Mesendoderm (in vitro differentiated cells): ENCODE measurements at regions not wholly inside any gene's neighbourhood (a gene's known extent, or its start where the extent isn't known, plus 50 kb on each side); places are given as distances from the start of the nearest gene placed in this dataset.

ENCODE experiments used
- DNase-seq: peaks from one replicate; pipeline ENCODE4 v3.0.0; 2013
- H2AK5ac ChIP-seq: 2 replicates; pipeline ENCODE4 v1.6.1; 2013; ENCODE audit warnings: low read length, inconsistent platforms
- H2BK120ac ChIP-seq: 2 replicates; pipeline ENCODE4 v1.6.1; 2013; ENCODE audit warnings: low read depth, mild to moderate bottlenecking, low read length, moderate library complexity, mixed read lengths
- H2BK15ac ChIP-seq: replicated peaks from 2 replicates; pipeline ENCODE4 v1.6.1; 2013; ENCODE audit warnings: low read depth, mild to moderate bottlenecking, moderate library complexity
- H2BK5ac ChIP-seq: 2 replicates; pipeline ENCODE4 v1.6.1; 2013; ENCODE audit warnings: low read length, inconsistent platforms
- H3K18ac ChIP-seq: 2 replicates; pipeline ENCODE4 v1.6.1; 2013; ENCODE audit warnings: mild to moderate bottlenecking, low read length, mixed read lengths
- H3K23ac ChIP-seq: one replicate; pipeline ENCODE4 v1.6.1; 2013; ENCODE audit warnings: low read length
- H3K27ac ChIP-seq: 2 replicates; pipeline ENCODE4 v1.5.1; 2013; ENCODE audit warnings: low read depth, mild to moderate bottlenecking, inconsistent platforms, low read length, moderate library complexity
- H3K27me3 ChIP-seq: 2 replicates; pipeline ENCODE4 v1.6.1; 2013; ENCODE audit warnings: low read length, control low read depth, mild to moderate bottlenecking, inconsistent platforms; ENCODE audit not compliant: insufficient read depth, poor library complexity
- H3K36me3 ChIP-seq: 2 replicates; pipeline ENCODE4 v1.6.1; 2013; ENCODE audit warnings: low read length, inconsistent platforms; ENCODE audit not compliant: control insufficient read depth, insufficient read depth
- H3K4ac ChIP-seq: one replicate; pipeline ENCODE4 v1.6.1; 2013; ENCODE audit warnings: low read depth, mild to moderate bottlenecking, low read length, moderate library complexity
- H3K4me1 ChIP-seq: 2 replicates; pipeline ENCODE4 v1.6.1; 2013; ENCODE audit warnings: low read depth, low read length, inconsistent platforms; ENCODE audit not compliant: control insufficient read depth
- H3K4me2 ChIP-seq: 2 replicates; pipeline ENCODE4 v1.6.1; 2013; ENCODE audit warnings: low read length
- H3K4me3 ChIP-seq: 2 replicates; pipeline ENCODE4 v1.5.1; 2013; ENCODE audit warnings: mild to moderate bottlenecking, low read length
- H3K56ac ChIP-seq: one replicate; pipeline ENCODE4 v1.6.1; 2013; ENCODE audit warnings: low read length
- H3K79me1 ChIP-seq: 2 replicates; pipeline ENCODE4 v1.6.1; 2013; ENCODE audit warnings: low read length, inconsistent platforms
- H3K79me2 ChIP-seq: 2 replicates; pipeline ENCODE4 v1.6.1; 2013; ENCODE audit warnings: mild to moderate bottlenecking, low read length; ENCODE audit not compliant: control insufficient read depth, insufficient read depth
- H3K9ac ChIP-seq: 2 replicates; pipeline ENCODE4 v1.6.1; 2013; ENCODE audit warnings: low read length, inconsistent platforms
- H4K5ac ChIP-seq: one replicate; pipeline ENCODE4 v1.6.1; 2013; ENCODE audit warnings: low read length
- H4K8ac ChIP-seq: one replicate; pipeline ENCODE4 v1.6.1; 2013; ENCODE audit warnings: low read depth, mild to moderate bottlenecking, control low read depth, low read length, moderate library complexity
- WGBS: extraction: QIAGEN DNeasy Blood & Tissue Kit; methylation state at CpG from one replicate; pipeline ENCODE4 v1.1.7; 2013; ENCODE audit warnings: low lambda C conversion rate, missing lambda C conversion rate; ENCODE audit not compliant: insufficient coverage; ENCODE audit errors: extremely low coverage; 5-methylcytosine and 5-hydroxymethylcytosine counted together

DNA sequence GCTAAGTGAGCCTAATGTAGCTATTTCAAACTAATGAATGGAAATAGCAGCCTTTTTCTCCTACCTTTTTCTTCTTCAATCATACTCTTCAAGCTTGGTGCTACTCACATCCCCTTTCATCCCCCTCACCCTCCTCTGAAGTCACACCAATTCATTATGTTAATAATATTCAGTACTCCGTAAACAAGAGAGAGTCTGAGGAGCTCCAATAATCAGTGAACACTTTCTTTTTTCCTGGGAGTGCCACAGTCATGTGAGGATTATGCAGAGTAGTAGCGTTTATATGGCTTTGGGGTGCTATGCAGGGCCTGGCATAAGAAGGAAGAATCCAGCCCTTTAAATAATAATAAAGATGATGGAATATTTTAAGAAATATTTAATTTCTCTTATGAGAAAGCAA is 354.3 kb upstream of the CTNND2 start:
- Histone ChIP-seq H3K36me3 (no peaks in the 10 kb centered on the region), H3K56ac (no peak overlapping the region), H3K18ac (no peak overlapping the region), H3K79me2 (no peaks in the 10 kb centered on the region), H3K4me2 (no peak overlapping the region), H4K5ac (no peak overlapping the region), H2BK5ac (no peak overlapping the region), H3K4me1 (no peaks in the 10 kb centered on the region), H4K8ac (no peak overlapping the region), H3K23ac (no peak overlapping the region), H2BK15ac (no peak overlapping the region), H3K27me3 (no peaks in the 10 kb centered on the region), H3K27ac (no peak overlapping the region), H3K9ac (no peak overlapping the region), H2BK120ac (no peak overlapping the region), H3K4ac (no peak overlapping the region), H3K79me1 (no peaks in the 10 kb centered on the region), H2AK5ac (no peak overlapping the region), H3K4me3 (no peak overlapping the region)
- no CpG with 5 or more reads among the region's 2 CpGs for WGBS
- DNase-seq: no peak

DNA sequence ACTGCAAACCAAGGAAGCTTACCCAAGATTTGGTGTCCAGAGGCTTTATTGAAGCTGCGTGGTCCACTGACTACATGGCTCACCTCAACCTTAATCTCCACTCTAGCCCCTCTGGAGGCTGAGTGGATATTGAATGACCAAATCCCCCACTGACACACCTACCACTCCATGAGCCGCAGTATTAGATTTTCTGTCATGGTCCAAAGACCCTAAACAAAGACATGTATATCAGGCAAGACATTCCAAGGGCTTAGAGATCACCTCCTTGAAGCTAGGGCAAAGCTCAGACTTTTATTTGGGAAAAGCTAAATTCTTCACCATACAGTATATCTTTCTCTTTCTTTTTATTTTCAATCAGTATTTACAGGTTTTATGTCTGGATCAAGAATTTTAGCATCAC is 346.2 kb upstream of the CTNND2 start:
- Histone ChIP-seq H3K4ac (no peak overlapping the region), H3K9ac (no peak overlapping the region), H2BK120ac (no peak overlapping the region), H3K27ac (no peak overlapping the region), H4K8ac (no peak overlapping the region), H3K4me1 (no peaks in the 10 kb centered on the region), H2BK15ac (no peak overlapping the region), H3K56ac (no peak overlapping the region), H3K4me2 (no peak overlapping the region), H2BK5ac (no peak overlapping the region), H2AK5ac (no peak overlapping the region), H3K4me3 (no peak overlapping the region), H3K18ac (no peak overlapping the region), H3K27me3 (no peaks in the 10 kb centered on the region), H3K79me1 (no peaks in the 10 kb centered on the region), H3K23ac (no peak overlapping the region), H3K36me3 (no peaks in the 10 kb centered on the region), H4K5ac (no peak overlapping the region), H3K79me2 (no peaks in the 10 kb centered on the region)
- no CpG with 5 or more reads among the region's 2 CpGs for WGBS
- DNase-seq: no peak

DNA sequence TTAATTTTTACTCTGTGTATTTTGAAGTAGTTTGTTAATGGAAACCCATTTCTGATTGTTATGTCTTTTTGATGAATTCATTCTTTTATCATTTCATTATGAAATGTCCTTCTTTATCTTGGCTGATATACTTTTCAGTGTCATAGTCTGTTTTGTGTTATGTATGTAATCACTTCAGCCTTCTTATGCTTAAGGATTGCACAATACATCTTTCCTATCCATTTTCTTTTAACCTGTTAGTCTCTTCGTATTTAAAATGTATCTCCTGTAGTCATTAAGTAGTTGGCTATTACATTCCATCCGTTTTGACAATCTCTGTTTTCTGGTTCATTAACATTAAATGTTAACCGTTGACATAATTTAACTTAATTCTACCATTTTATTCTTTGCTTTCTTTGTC is 344.6 kb upstream of the CTNND2 start:
- Histone ChIP-seq H3K27ac (no peak overlapping the region), H4K5ac (no peak overlapping the region), H3K9ac (no peak overlapping the region), H3K4me2 (no peak overlapping the region), H2BK15ac (no peak overlapping the region), H2BK120ac (no peak overlapping the region), H3K36me3 (no peaks in the 10 kb centered on the region), H2BK5ac (no peak overlapping the region), H2AK5ac (no peak overlapping the region), H3K56ac (no peak overlapping the region), H3K27me3 (no peaks in the 10 kb centered on the region), H3K79me2 (no peaks in the 10 kb centered on the region), H4K8ac (no peak overlapping the region), H3K79me1 (no peaks in the 10 kb centered on the region), H3K18ac (no peak overlapping the region), H3K23ac (no peak overlapping the region), H3K4ac (no peak overlapping the region), H3K4me1 (no peaks in the 10 kb centered on the region), H3K4me3 (no peak overlapping the region)
- no peak for DNase-seq
- no CpG with 5 or more reads among the region's 3 CpGs for WGBS

DNA sequence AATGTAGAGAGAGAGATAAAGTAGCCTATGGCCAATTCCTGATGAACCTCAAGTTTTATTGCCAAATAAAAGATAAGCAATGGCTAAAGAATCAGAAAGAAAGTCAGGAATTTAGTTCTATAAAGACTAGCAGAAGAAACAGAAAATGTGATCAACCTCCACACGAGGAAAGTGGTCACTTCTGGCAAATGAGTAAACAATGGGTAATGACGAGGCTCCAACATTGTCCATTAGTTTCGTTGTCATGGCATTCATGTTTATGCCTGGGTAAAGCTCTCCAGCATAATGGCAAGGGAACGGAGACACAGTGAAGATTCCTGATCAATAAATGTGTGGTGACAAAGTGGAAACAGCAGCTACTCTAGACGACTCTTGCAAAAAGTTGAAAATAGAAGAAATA is 341.8 kb upstream of the CTNND2 start:
- no peak overlapping the region for H2AK5ac ChIP-seq
- H2BK15ac ChIP-seq: no peak overlapping the region
- H4K5ac ChIP-seq: no peak overlapping the region
- H3K23ac ChIP-seq: no peak overlapping the region
- no peak overlapping the region for H3K18ac ChIP-seq
- no peaks in the 10 kb centered on the region for H3K27me3 ChIP-seq
- no peak overlapping the region for H3K4ac ChIP-seq
- H3K36me3 ChIP-seq: no peaks in the 10 kb centered on the region
- no peak overlapping the region for H3K4me3 ChIP-seq
- H3K79me2 ChIP-seq: no peaks in the 10 kb centered on the region
- no peak overlapping the region for H3K9ac ChIP-seq
- no peak overlapping the region for H4K8ac ChIP-seq
- no peaks in the 10 kb centered on the region for H3K79me1 ChIP-seq
- H2BK120ac ChIP-seq: no peak overlapping the region
- no peak overlapping the region for H3K27ac ChIP-seq
- no peak overlapping the region for H2BK5ac ChIP-seq
- no CpG with 5 or more reads among the region's 5 CpGs for WGBS
- DNase-seq: no peak
- no peak overlapping the region for H3K4me2 ChIP-seq
- H3K4me1 ChIP-seq: no peaks in the 10 kb centered on the region
- H3K56ac ChIP-seq: no peak overlapping the region

DNA sequence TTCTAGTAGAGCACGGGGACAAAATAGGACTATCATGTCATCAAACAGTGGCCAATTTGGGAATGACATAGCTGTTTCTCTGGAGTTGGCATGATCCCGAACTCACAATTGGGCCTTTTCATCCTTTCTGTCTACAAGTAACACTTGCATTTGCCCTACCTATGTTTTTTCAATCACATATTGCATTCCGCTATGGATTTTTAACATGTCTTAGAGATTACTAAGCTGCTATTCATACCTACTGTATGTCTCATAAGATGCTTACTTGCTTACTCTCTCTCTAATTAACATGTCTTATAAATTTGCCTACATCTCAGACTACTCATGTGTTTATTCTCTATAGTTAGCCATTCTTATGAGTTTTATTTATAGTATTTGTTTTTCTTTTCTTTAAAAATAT is 341.2 kb upstream of the CTNND2 start:
- H2BK5ac ChIP-seq: no peak overlapping the region
- no CpG with 5 or more reads among the region's 3 CpGs for WGBS
- H3K56ac ChIP-seq: no peak overlapping the region
- H3K4me2 ChIP-seq: no peak overlapping the region
- no peak overlapping the region for H3K23ac ChIP-seq
- H3K27me3 ChIP-seq: no peaks in the 10 kb centered on the region
- DNase-seq: no peak
- H3K4me1 ChIP-seq: no peaks in the 10 kb centered on the region
- no peak overlapping the region for H4K5ac ChIP-seq
- H3K36me3 ChIP-seq: no peaks in the 10 kb centered on the region
- no peak overlapping the region for H3K18ac ChIP-seq
- H3K79me2 ChIP-seq: no peaks in the 10 kb centered on the region
- no peak overlapping the region for H4K8ac ChIP-seq
- no peak overlapping the region for H2BK15ac ChIP-seq
- H3K9ac ChIP-seq: no peak overlapping the region
- no peak overlapping the region for H3K4ac ChIP-seq
- no peaks in the 10 kb centered on the region for H3K79me1 ChIP-seq
- H3K4me3 ChIP-seq: no peak overlapping the region
- no peak overlapping the region for H2BK120ac ChIP-seq
- H3K27ac ChIP-seq: no peak overlapping the region
- no peak overlapping the region for H2AK5ac ChIP-seq

DNA sequence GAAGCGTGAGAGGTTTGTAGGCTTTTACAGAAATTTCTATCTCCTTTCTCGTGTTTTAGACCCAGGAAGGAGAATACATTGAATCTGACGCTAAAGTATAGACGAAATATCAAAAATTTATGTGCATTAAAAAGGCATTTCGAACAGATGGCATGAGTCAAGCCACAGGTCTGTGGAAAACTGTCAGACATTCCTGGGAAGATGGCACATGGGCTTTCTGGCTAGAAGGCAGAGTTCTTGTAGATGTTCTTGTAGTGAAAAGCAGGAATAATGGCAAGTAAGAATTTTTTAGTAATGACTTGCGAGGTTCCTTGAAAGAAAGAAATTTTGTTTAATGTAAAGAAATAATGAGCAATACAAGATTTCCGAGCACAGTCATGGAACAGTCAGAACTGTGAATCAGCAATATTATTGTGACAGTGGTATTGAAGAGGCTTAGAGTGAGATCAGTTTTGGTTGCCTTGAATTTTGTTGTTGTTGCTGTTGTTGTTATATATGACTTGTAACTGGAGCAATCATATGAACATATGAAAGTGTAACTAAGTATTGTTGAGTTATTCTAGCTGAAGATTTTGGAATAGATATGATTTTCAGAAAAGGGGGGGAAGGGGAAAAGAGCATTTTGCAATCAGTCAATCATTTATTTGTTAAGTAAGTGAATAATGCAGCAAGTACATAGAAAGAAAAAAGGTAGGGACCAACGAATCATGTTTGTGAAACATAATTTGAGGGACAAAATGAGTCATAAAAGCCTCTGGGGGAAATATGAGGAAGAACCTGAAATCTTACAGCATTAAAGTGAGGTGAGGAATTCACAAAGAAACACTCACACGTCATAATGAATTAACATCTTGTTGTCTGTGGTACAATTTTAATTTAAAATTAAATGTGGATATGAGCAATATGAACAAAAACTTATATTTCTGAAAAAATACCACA is 339.0 kb upstream of the CTNND2 start:
- Histone ChIP-seq H3K4ac (no peak overlapping the region), H4K8ac (no peak overlapping the region), H2AK5ac (no peak overlapping the region), H4K5ac (no peak overlapping the region), H3K56ac (no peak overlapping the region), H2BK15ac (no peak overlapping the region), H3K9ac (no peak overlapping the region), H3K79me1 (no peaks in the 10 kb centered on the region), H2BK120ac (no peak overlapping the region), H3K4me3 (no peak overlapping the region), H2BK5ac (no peak overlapping the region), H3K23ac (no peak overlapping the region), H3K4me1 (no peaks in the 10 kb centered on the region), H3K79me2 (no peaks in the 10 kb centered on the region), H3K27me3 (no peaks in the 10 kb centered on the region), H3K27ac (no peak overlapping the region), H3K18ac (no peak overlapping the region), H3K36me3 (no peaks in the 10 kb centered on the region), H3K4me2 (no peak overlapping the region)
- WGBS: 100% methylated on average over 1 of the region's 9 CpGs
- no peak for DNase-seq
